ENCODE measurements at regions not wholly inside any gene's neighbourhood (a gene's known extent, or its start where the extent isn't known, plus 50 kb on each side); places are given as distances from the start of the nearest gene placed in this dataset.

DNA sequence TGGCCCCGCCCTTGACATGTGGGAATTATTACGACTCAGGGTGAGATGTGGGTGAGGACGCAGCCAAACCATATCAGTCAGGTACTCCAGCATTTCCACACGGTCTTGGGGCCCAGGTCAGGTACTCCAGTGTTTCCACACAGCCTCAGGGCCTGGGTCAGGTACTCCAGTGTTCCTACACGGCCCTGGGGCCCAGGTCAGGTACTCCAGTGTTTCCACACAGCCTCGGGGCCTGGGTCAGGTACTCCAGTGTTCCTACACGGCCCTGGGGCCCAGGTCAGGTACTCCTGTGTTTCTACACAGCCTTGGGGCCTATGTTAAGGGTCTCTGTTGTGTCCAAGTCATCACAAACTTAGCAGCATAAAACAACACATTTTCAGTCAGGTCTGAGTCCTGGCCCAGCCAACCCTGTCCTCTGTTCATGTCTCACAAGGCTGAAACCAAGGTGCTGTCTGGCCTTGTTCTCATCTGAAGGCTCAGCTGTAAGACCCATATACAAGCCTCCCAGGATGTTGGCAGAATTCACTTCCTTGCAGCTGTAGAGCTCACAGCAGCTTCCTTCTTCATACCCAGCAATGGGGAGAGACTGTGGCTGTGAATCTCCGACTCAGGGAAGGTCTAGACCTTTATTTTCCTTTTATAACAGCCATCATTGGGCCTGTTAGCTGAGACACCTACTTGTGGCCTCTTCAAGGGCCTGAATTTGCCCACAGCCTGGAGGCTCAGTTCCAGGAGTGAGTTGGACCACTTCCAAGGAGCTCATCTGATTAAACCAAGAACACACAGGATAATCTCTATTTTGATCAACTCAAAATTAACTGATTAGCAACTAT lies 107.6 kb upstream of the SFSWAP start:
- TF ChIP-seq TAF1 (IDR thresholded peaks at IDR 0.05; ENCODE audit: borderline replicate concordance, insufficient read depth, low read length), result no peak
- no peak for TF ChIP-seq POLR2AphosphoS5 (IDR thresholded peaks at IDR 0.05; ENCODE audit: low read depth, low read length)

Data from PFSK-1 (cell line).